IPS-18a (cell line): ENCODE measurements at regions not wholly inside any gene's neighbourhood (a gene's known extent, or its start where the extent isn't known, plus 50 kb on each side); places are given as distances from the start of the nearest gene placed in this dataset.

Experiments used
- H3K27ac ChIP-seq: one replicate; pipeline ENCODE4 v1.5.1; 2013; ENCODE audit warnings: low read length
- H3K27me3 ChIP-seq: one replicate; pipeline ENCODE4 v1.6.1; 2013; ENCODE audit warnings: mild to moderate bottlenecking, low read length; ENCODE audit not compliant: control insufficient read depth, insufficient read depth
- H3K36me3 ChIP-seq: one replicate; pipeline ENCODE4 v1.6.1; 2013; ENCODE audit warnings: low read depth, low read length; ENCODE audit not compliant: control insufficient read depth
- H3K4me1 ChIP-seq: one replicate; pipeline ENCODE4 v1.6.1; 2013; ENCODE audit warnings: low read depth, low read length; ENCODE audit not compliant: control insufficient read depth
- H3K4me3 ChIP-seq: one replicate; pipeline ENCODE4 v1.5.1; 2013; ENCODE audit warnings: low read length
- H3K9ac ChIP-seq: one replicate; pipeline ENCODE4 v1.6.1; 2013; ENCODE audit warnings: mild to moderate bottlenecking, low read length, moderate library complexity
- H3K9me3 ChIP-seq: one replicate; pipeline ENCODE4 v1.6.1; 2013; ENCODE audit warnings: low read depth, low read length; ENCODE audit not compliant: control insufficient read depth

GRCh38 chr12:5375547-5376295, 56.2 kb upstream of the NTF3 start:
- Histone ChIP-seq H3K27ac (no peak overlapping the region), H3K27me3 (no peaks in the 10 kb centered on the region), H3K9me3 (no peaks in the 10 kb centered on the region), H3K36me3 (no peaks in the 10 kb centered on the region), H3K4me3 (no peak overlapping the region), H3K9ac (no peak overlapping the region), H3K4me1 (no peaks in the 10 kb centered on the region)

GRCh38 chr12:5376591-5377207, 55.2 kb upstream of the NTF3 start:
- no peak overlapping the region for H3K4me3 ChIP-seq
- H3K36me3 ChIP-seq, result no peaks in the 10 kb centered on the region
- H3K9me3 ChIP-seq, result no peaks in the 10 kb centered on the region
- no peaks in the 10 kb centered on the region for H3K27me3 ChIP-seq
- no peak overlapping the region for H3K9ac ChIP-seq
- no peaks in the 10 kb centered on the region for H3K4me1 ChIP-seq
- H3K27ac ChIP-seq, result no peak overlapping the region

- no peak overlapping the region for H3K27ac ChIP-seq
- H3K9ac ChIP-seq, result no peak overlapping the region
- H3K9me3 ChIP-seq, result no peaks in the 10 kb centered on the region
- no peaks in the 10 kb centered on the region for H3K4me1 ChIP-seq
- H3K4me3 ChIP-seq, result no peak overlapping the region
- no peaks in the 10 kb centered on the region for H3K27me3 ChIP-seq
- H3K36me3 ChIP-seq, result no peaks in the 10 kb centered on the region
Measured at GRCh38 chr12:5377997-5378592, 53.8 kb upstream of the NTF3 start.

GRCh38 chr12:5379749-5380496, 52.0 kb upstream of the NTF3 start:
- Histone ChIP-seq H3K4me1 (no peaks in the 10 kb centered on the region), H3K9ac (no peak overlapping the region), H3K27ac (no peak overlapping the region), H3K36me3 (no peaks in the 10 kb centered on the region), H3K27me3 (no peaks in the 10 kb centered on the region), H3K9me3 (no peaks in the 10 kb centered on the region), H3K4me3 (no peak overlapping the region)
